ACHN (cell line): ENCODE measurements at regions not wholly inside any gene's neighbourhood (a gene's known extent, or its start where the extent isn't known, plus 50 kb on each side); places are given as distances from the start of the nearest gene placed in this dataset.
A peak's percentile ranks its signal among the peaks of the same experiment; 100 is the strongest.
"Not testable (repeated sequence)": the region's sequence is repeated elsewhere in the genome, so short reads cannot be mapped to it uniquely, and the experiment has no call there.

ENCODE experiments used
- DNase-seq: peaks from one replicate; pipeline ENCODE4 v3.0.0-alpha.2; 2015
- in situ Hi-C: cut with HindIII; loops from 2 replicates; pipeline ENCODE4 v1.10.0; 2017; ENCODE audit warnings: low sequenced_read_pairs, low pct_ligation_motif_present, low pct_unique_long_range_greater_than_20kb

DNA sequence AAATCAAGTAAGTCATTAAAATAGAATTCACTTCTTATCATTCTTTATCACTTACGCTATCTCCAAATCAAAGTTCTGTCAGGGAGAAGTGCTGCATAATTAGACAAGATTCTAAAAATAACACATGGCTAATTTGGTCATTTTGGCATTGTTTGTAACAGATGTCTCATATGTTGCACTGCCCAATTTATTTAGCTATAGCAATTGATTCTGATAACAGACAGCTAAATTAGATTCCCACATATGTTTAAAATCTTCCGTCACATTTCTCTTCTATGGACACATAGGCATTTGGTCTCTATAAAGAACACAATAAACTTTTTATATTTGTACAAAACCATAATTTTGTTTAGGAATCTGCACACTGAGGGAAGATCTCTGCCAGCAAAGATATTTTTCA lies 644.5 kb upstream of the VRK2 start:
- in situ Hi-C loops = no loop called here
- DNase-seq = no peak

GRCh38 chr2:57402755-57403154 lies 643.9 kb upstream of the VRK2 start:
- in situ Hi-C loops = no loop called here
- DNase-seq = no peak

GRCh38 chr2:57407772-57408201 lies 638.8 kb upstream of the VRK2 start:
- DNase-seq = no peak
- in situ Hi-C loops = no loop called here

GRCh38 chr2:57408587-57408986 lies 638.0 kb upstream of the VRK2 start:
- in situ Hi-C loops = no loop called here
- no peak for DNase-seq

DNA sequence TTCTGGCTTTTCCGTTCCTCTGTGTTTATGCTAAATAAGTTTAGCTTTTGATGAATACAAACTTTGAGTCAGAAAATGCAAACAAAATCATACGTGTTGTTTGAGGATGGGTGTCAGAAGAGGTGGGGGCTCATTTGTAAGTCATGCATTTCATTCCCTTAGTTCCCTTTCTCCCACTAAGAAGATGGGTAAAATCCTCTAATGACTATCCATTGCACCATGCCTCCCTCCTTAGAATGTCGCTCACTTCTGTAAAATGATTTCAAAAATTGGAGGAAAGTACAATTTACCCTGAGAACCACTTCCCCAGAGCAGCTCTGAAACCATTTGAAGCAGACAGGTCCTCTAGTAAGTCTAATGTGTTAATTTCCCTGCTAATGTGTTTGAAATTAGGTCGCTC lies 629.6 kb upstream of the VRK2 start:
- no peak for DNase-seq
- in situ Hi-C loops = no loop called here

GRCh38 chr2:57418859-57419346 lies 627.7 kb upstream of the VRK2 start:
- DNase-seq, in situ Hi-C loops: not testable (repeated sequence)

DNA sequence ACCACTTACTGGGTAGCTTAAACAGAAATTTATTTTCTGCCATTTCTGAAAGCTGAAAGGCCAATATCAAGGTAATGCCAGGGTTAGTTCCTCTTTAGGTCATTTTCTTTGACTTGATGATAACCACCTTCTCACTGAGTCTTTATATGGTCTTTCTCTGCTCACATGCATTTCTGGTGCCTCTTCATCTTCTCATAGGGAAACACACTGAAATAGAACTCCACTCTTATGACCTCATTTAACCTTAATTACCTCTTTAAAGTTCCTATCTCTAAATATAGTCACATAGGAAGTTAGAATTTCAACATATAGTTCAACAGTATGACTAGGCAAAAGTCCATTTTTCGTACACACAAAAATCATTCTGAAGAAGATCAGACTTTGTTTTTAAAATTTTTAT lies 616.8 kb upstream of the VRK2 start:
- no peak for DNase-seq
- in situ Hi-C loops = no loop called here

- in situ Hi-C loops = no loop called here
Measured at GRCh38 chr2:57432528-57432927, 614.1 kb upstream of the VRK2 start.

DNA sequence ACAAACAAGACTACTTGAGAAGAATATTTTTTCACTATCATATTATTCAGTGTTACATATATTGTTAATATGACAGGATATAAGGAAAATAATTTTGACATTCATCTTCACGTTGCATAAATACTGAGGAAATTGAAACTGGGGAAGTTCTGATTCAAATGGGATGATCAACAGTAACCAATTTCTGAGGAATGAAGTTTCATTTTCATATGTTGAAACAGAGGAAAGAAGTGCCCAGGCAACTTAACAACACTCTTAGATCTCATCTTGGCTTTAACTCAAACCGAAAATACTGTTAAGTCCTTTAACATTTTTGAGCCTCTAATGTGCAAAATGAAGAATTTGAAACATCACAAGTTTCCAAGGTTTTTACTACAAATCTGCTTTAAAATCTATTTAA lies 612.2 kb upstream of the VRK2 start:
- DNase-seq = no peak
- in situ Hi-C loops = no loop called here

More at GRCh38 chr2:57432528-57432927, 614.1 kb upstream of the VRK2 start:
- no peak for DNase-seq

DNA sequence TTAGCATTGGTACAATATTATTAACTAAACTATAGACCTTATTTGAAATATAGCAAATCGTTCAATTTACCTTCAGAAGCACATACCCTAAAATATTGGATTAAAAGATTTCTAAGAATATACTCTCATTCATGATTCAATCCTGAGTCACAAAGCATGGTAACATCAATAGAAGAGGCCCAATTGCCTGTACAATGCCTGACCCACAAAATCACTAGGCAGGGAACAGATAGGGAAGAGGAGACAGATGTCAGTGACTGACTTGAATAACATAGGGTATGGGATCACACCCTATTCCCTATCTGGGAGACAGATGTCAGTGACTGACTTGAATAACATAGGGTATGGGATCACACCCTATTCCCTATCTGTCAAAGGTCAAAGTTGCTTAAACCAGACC lies 611.6 kb upstream of the VRK2 start:
- DNase-seq = no peak
- in situ Hi-C loops = no loop called here

GRCh38 chr2:57437077-57437476 lies 609.5 kb upstream of the VRK2 start:
- no peak for DNase-seq
- in situ Hi-C loops = no loop called here

GRCh38 chr2:57440437-57440836 lies 606.2 kb upstream of the VRK2 start:
- DNase-seq = no peak
- in situ Hi-C loops = no loop called here

DNA sequence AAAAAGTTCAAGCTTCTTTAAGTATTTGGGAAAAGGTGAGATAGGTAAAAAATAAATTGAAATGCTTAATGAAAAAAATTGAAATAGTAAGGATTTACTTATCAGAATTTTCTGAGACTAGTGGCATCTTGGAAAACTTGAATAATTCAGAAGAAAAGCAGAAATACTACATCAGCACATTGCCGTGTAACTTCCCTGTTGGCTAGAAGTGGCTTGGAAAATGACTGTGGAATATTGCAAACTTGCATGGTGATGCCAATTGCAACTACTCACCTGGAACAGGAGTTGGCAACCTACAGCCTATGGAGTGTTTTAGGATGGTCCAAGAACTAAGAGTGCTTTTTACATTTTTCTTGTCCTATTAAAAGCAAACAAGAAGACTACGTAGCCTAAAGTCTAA lies 603.5 kb upstream of the VRK2 start:
- in situ Hi-C loops = no loop called here
- DNase-seq = no peak

- no peak for DNase-seq
- in situ Hi-C loops = no loop called here
Measured at GRCh38 chr2:57443973-57444521, 602.6 kb upstream of the VRK2 start.

GRCh38 chr2:57444752-57445430 lies 601.7 kb upstream of the VRK2 start:
- no peak for DNase-seq
- in situ Hi-C loops = no loop called here

DNA sequence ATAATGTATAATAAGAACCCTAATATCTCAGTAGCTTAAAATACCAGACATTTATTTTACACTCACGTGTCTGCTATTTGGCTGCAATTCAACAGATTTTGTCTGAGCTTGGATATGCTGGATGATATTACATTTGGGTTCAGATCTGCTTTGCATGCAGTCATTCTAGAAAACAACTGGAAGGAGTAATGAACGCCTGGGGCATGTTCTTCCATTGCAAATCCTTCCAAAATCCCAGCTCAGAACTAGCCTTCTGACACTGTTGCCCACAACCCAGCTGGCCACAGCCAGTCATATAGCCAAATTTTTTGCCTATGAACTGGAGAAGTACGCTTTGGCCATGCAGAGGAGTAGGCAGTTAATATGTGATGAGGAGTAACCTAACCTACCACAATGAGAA lies 597.8 kb upstream of the VRK2 start:
- in situ Hi-C loops = no loop called here
- DNase-seq = no peak

GRCh38 chr2:57450170-57450569 lies 596.4 kb upstream of the VRK2 start:
- DNase-seq = no peak
- in situ Hi-C loops = no loop called here

DNA sequence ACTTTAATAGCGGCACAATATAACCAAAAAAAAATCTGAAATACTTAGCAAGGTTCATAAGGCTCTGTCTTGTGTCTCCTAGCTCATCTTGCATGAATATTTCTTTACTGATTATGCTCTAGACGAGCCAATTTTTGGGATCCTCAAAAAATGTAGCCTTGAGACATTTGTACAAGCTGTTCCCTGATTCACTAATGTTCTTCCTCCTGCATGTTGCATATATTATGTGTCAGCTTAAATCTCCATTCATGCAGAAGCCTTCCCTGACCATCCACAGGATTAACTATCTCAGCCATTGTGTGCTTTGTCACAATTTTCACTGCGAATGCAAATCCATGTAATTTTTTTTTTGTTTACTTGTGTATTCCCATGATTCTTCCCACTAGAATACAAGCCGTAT lies 594.0 kb upstream of the VRK2 start:
- DNase-seq = no peak
- in situ Hi-C loops = no loop called here

- in situ Hi-C loops = no loop called here
- peak; percentile 14 for DNase-seq
Measured at GRCh38 chr2:57453945-57454344, 592.7 kb upstream of the VRK2 start.
